OCI-LY7 (cell line): ENCODE measurements at regions not wholly inside any gene's neighbourhood (a gene's known extent, or its start where the extent isn't known, plus 50 kb on each side); places are given as distances from the start of the nearest gene placed in this dataset.

Experiments
- EZH2phosphoT487 ChIP-seq: fragments of 200-600 bp; sonication (generic); IDR thresholded peaks from 2 replicates; pipeline ENCODE4 v1.6.1; 2018; ENCODE audit warnings: low read depth, borderline replicate concordance, mild to moderate bottlenecking, mixed run types, antibody characterized with exemption, low read length, moderate library complexity, mixed read lengths
- TF ChIP-seq, protein P1 (sequence below): fragments of 200-600 bp; sonication (generic); conservative IDR thresholded peaks from 2 replicates; pipeline ENCODE4 v1.5.1; 2014; ENCODE audit warnings: mild to moderate bottlenecking, antibody characterized with exemption, low read length, moderate library complexity, mixed read lengths

DNA sequence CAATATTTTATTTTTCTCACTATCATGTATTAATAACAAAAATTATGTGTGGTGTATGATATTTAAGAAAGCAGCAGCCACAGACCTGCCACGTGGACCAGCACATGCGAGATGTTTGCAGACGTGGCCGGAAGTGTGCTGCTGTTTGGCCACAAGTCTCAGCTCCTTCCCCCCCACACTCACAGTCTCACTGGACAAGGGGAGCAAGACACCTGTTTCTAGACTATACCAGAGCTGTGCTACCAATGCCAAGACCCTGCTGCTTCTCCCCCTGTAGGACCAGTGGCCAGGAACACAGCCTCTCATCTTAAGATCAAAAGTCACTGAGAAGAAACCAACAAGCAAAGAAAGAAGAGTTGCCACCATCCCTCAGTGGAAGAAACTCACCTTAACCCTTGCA is 258.9 kb upstream of the PPP2R2D start:
- TF ChIP-seq, protein P1, sequence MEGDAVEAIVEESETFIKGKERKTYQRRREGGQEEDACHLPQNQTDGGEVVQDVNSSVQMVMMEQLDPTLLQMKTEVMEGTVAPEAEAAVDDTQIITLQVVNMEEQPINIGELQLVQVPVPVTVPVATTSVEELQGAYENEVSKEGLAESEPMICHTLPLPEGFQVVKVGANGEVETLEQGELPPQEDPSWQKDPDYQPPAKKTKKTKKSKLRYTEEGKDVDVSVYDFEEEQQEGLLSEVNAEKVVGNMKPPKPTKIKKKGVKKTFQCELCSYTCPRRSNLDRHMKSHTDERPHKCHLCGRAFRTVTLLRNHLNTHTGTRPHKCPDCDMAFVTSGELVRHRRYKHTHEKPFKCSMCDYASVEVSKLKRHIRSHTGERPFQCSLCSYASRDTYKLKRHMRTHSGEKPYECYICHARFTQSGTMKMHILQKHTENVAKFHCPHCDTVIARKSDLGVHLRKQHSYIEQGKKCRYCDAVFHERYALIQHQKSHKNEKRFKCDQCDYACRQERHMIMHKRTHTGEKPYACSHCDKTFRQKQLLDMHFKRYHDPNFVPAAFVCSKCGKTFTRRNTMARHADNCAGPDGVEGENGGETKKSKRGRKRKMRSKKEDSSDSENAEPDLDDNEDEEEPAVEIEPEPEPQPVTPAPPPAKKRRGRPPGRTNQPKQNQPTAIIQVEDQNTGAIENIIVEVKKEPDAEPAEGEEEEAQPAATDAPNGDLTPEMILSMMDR, result no peak
- no peak for TF ChIP-seq EZH2phosphoT487
